B cell (primary cell): ENCODE measurements at regions not wholly inside any gene's neighbourhood (a gene's known extent, or its start where the extent isn't known, plus 50 kb on each side); places are given as distances from the start of the nearest gene placed in this dataset.

Source experiments
- ATAC-seq: fragments of 200-7000 bp; cut with Tn5 transposase; one replicate; pipeline ENCODE4 v1.10.0; 2021; ENCODE audit warnings: low read depth, mild to moderate bottlenecking, moderate number of reproducible peaks, moderate library complexity
- CTCF ChIA-PET: fragments of 350-600 bp; sonication (Branson Sonifier 250); formaldehyde crosslinking; loops from one replicate; lab custom pipeline; 2021; ENCODE audit warnings: antibody characterized with exemption, inconsistent platforms; lab: Charles Lee
- POLR2A ChIA-PET: fragments of 350-600 bp; sonication (Branson Sonifier 250); formaldehyde crosslinking; loops from one replicate; lab custom pipeline; 2021; ENCODE audit warnings: antibody characterized with exemption; lab: Charles Lee
- DNase-seq: peaks from one replicate; pipeline ENCODE4 v3.0.0; 2013
- H2AFZ ChIP-seq: 2 replicates; pipeline ENCODE4 v1.6.1; 2012; ENCODE audit warnings: mild to moderate bottlenecking, low read depth, low read length; ENCODE audit not compliant: insufficient read depth, poor library complexity, severe bottlenecking
- H3K27ac ChIP-seq, 2 donors: 1 replicate in 1 of 2; 2 replicates in 1 of 2; pipeline ENCODE4 v1.5.1; 2012 to 2013; ENCODE audit warnings: low read length in 2 of 2, mild to moderate bottlenecking in 2 of 2, moderate library complexity in 1 of 2
- H3K27me3 ChIP-seq, 4 experiments: fragments of 200-600 bp in 1 of 4; sonication (generic) in 1 of 4; replicated peaks in 1 of 4; 1 replicate in 2 of 4; 2 replicates in 2 of 4; pipeline versions ENCODE4 v1.6.1 to v1.7.0; 2013 to 2016; ENCODE audit warnings: low read length in 3 of 4, mild to moderate bottlenecking in 2 of 4, mixed read lengths in 1 of 4, moderate library complexity in 1 of 4; ENCODE audit not compliant: insufficient read depth in 4 of 4, control insufficient read depth in 3 of 4; ENCODE audit errors: control extremely low read depth in 1 of 4
- H3K36me3 ChIP-seq, 2 experiments: replicated peaks in 1 of 2; 1 replicate in 1 of 2; 2 replicates in 1 of 2; pipeline versions ENCODE4 v1.6.1 to v1.7.1; 2013; ENCODE audit warnings: low read length in 1 of 2; ENCODE audit not compliant: insufficient read depth in 2 of 2, control insufficient read depth in 1 of 2; ENCODE audit errors: control extremely low read depth in 1 of 2, extremely low read depth in 1 of 2
- H3K4me1 ChIP-seq, 2 donors: fragments of 200-600 bp in 1 of 2; sonication (generic) in 1 of 2; 1 replicate in 1 of 2; 2 replicates in 1 of 2; pipeline versions ENCODE4 v1.5.1 to v1.6.1; 2013 to 2017; ENCODE audit warnings: low read length in 2 of 2; ENCODE audit not compliant: control insufficient read depth in 2 of 2, insufficient read depth in 2 of 2
- H3K4me2 ChIP-seq: replicated peaks from 2 replicates; pipeline ENCODE3; 2012; ENCODE audit warnings: mild to moderate bottlenecking, low read depth, low read length; ENCODE audit not compliant: poor library complexity, severe bottlenecking
- H3K4me3 ChIP-seq, 5 experiments: fragments of 200-600 bp in 1 of 5; sonication (generic) in 1 of 5; 1 replicate in 3 of 5; 2 replicates in 2 of 5; pipeline versions ENCODE4 v1.5.1 to v1.7.0; 2011 to 2016; ENCODE audit warnings: low read length in 4 of 5, mild to moderate bottlenecking in 4 of 5, low read depth in 2 of 5, control low read depth in 1 of 5, moderate library complexity in 1 of 5; ENCODE audit not compliant: insufficient read depth in 1 of 5; ENCODE audit errors: control extremely low read depth in 1 of 5, extremely low read depth in 1 of 5
- H3K79me2 ChIP-seq: fragments of 200-600 bp; sonication (generic); one replicate; pipeline ENCODE4 v1.6.0; 2016; ENCODE audit warnings: low read length; ENCODE audit not compliant: control insufficient read depth, insufficient read depth
- H3K9ac ChIP-seq: fragments of 200-600 bp; sonication (generic); 2 replicates; pipeline ENCODE4 v1.6.1; 2017; ENCODE audit warnings: mild to moderate bottlenecking, low read length, moderate library complexity
- H3K9me3 ChIP-seq, 3 donors: one replicate each; pipeline versions ENCODE4 v1.6.1 to v1.7.1; 2013; ENCODE audit warnings: low read length in 2 of 3; ENCODE audit not compliant: control insufficient read depth in 2 of 3, insufficient read depth in 1 of 3; ENCODE audit errors: control extremely low read depth in 1 of 3
- H4K20me1 ChIP-seq: 2 replicates; pipeline ENCODE4 v1.6.0; 2012; ENCODE audit warnings: mild to moderate bottlenecking, low read length; ENCODE audit not compliant: insufficient read depth, control insufficient read depth, poor library complexity, severe bottlenecking
- H3K27ac Mint-ChIP-seq: one replicate; pipeline ENCODE4 v1.8.0; 2021; ENCODE audit warnings: mixed read lengths
- H3K27me3 Mint-ChIP-seq: one replicate; pipeline ENCODE4 v1.8.0; 2021; ENCODE audit warnings: mixed read lengths
- H3K4me1 Mint-ChIP-seq: one replicate; pipeline ENCODE4 v1.8.0; 2021; ENCODE audit warnings: mixed read lengths
- H3K4me3 Mint-ChIP-seq: one replicate; pipeline ENCODE4 v1.8.0; 2021; ENCODE audit warnings: mixed read lengths
- H3K9me3 Mint-ChIP-seq: one replicate; pipeline ENCODE4 v1.8.0; 2022; ENCODE audit warnings: mixed read lengths; ENCODE audit not compliant: insufficient read depth
- EZH2 ChIP-seq: IDR thresholded peaks from 2 replicates; pipeline ENCODE4 v1.6.1; 2012; ENCODE audit warnings: borderline replicate concordance, low read depth, mild to moderate bottlenecking, moderate library complexity, low read length; ENCODE audit not compliant: insufficient read depth, poor library complexity, severe bottlenecking
- WGBS: methylation state at CpG from one replicate; pipeline ENCODE4 v1.1.5; 2013; ENCODE audit warnings: missing lambda C conversion rate; ENCODE audit not compliant: insufficient coverage; 5-methylcytosine and 5-hydroxymethylcytosine counted together
- intact Hi-C: fragments of 100-400 bp; cut with micrococcal nuclease; formaldehyde crosslinking; loops from one replicate; pipeline ENCODE4 v1.10.0; 2022
- TF ChIP-seq, protein P1 (sequence below): fragments of 200-600 bp; IDR thresholded peaks from one replicate; pipeline ENCODE4 v1.8.0; 2022; ENCODE audit warnings: antibody characterized with exemption, mild to moderate bottlenecking

DNA sequence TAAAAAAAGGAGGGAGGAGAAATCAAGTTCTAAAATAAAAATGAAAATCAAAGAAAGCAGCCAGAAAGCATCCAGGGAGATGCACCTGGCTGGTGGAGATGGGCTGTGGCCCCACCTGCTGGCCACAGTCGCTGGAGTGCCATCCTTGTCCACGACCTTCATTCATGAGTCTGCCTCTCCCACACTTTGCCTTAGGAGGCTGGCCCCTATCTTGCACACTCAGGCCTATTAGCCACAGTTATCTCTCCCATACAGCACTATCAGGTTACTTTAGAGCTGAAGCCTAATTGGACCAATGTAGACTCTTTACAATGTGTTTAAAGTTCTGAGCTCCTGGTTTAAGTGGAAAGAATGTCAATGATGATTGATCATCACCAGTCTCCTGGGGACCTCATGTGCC, 392.0 kb upstream of the RORA start:
- CTCF ChIA-PET: no interaction called here
- Histone ChIP-seq H3K27ac (no peak overlapping the region), H3K9me3 (no peaks in the 10 kb centered on the region), H3K4me3 (no peak overlapping the region), H3K36me3 (no peaks in the 10 kb centered on the region), H3K79me2 (no peaks in the 10 kb centered on the region), H2AFZ (no peak overlapping the region), H3K4me1 (no peaks in the 10 kb centered on the region), H4K20me1 (no peaks in the 10 kb centered on the region), H3K27me3 (no peaks in the 10 kb centered on the region), H3K9ac (no peak overlapping the region), H3K4me2 (no peak overlapping the region)
- H3K4me1 Mint-ChIP-seq: no peaks in the 10 kb centered on the region
- peaks cover 13% of the 10 kb centered on the region for H3K9me3 Mint-ChIP-seq
- no peak overlapping the region for H3K4me3 Mint-ChIP-seq
- no peak overlapping the region for H3K27ac Mint-ChIP-seq
- intact Hi-C loops: no loop called here
- no peaks in the 10 kb centered on the region for H3K27me3 Mint-ChIP-seq
- POLR2A ChIA-PET: no interaction called here
- TF ChIP-seq, protein P1, sequence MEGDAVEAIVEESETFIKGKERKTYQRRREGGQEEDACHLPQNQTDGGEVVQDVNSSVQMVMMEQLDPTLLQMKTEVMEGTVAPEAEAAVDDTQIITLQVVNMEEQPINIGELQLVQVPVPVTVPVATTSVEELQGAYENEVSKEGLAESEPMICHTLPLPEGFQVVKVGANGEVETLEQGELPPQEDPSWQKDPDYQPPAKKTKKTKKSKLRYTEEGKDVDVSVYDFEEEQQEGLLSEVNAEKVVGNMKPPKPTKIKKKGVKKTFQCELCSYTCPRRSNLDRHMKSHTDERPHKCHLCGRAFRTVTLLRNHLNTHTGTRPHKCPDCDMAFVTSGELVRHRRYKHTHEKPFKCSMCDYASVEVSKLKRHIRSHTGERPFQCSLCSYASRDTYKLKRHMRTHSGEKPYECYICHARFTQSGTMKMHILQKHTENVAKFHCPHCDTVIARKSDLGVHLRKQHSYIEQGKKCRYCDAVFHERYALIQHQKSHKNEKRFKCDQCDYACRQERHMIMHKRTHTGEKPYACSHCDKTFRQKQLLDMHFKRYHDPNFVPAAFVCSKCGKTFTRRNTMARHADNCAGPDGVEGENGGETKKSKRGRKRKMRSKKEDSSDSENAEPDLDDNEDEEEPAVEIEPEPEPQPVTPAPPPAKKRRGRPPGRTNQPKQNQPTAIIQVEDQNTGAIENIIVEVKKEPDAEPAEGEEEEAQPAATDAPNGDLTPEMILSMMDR: no peak
- TF ChIP-seq EZH2: no peak
- 6% methylated on average over 2 of the region's 2 CpGs for WGBS
- DNase-seq: no peak
- no peak for ATAC-seq

DNA sequence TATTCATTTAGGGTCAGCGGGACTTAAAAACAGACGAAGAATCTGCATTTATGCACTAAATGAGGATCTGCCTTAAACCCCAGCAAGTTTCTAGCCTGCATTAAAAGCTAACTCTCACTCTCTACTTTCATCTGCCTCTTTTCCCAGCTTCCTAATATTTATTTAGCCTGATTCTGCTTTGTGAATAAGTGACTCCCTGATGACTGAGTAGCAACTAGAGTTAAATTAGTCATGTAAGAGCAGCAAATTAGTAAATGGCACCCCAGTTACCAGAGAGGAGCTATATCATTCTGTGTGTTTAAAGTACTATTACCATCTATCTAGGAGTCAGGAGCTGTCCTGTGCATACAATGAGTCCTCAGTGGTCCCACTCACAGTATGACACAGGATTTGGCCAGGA, 391.0 kb upstream of the RORA start:
- H3K9ac ChIP-seq: no peak overlapping the region
- no peaks in the 10 kb centered on the region for H3K4me1 Mint-ChIP-seq
- POLR2A ChIA-PET: no interaction called here
- no peaks in the 10 kb centered on the region for H3K79me2 ChIP-seq
- no CpG with 5 or more reads among the region's 2 CpGs for WGBS
- no peaks in the 10 kb centered on the region for H3K4me1 ChIP-seq
- TF ChIP-seq EZH2: no peak
- TF ChIP-seq, protein P1: no peak
- H2AFZ ChIP-seq: no peak overlapping the region
- H3K4me3 ChIP-seq: no peak overlapping the region
- no peak overlapping the region for H3K4me3 Mint-ChIP-seq
- no peak for DNase-seq
- H3K27me3 Mint-ChIP-seq: peaks cover 3% of the 10 kb centered on the region
- H3K9me3 ChIP-seq: peaks cover 0 to under 1% (median 0%) of the 10 kb centered on the region in 3 donors
- ATAC-seq: no peak
- H3K4me2 ChIP-seq: no peak overlapping the region
- intact Hi-C loops: no loop called here
- CTCF ChIA-PET: interaction anchor here (1.3 kb wide), 1 partner anchor 17 kb away, joined by 3 read pairs; no protein-coding TSS in a partner anchor
- H3K27ac Mint-ChIP-seq: no peak overlapping the region
- no peaks in the 10 kb centered on the region for H3K27me3 ChIP-seq
- no peak overlapping the region for H3K27ac ChIP-seq
- peaks cover 13% of the 10 kb centered on the region for H3K9me3 Mint-ChIP-seq
- no peaks in the 10 kb centered on the region for H4K20me1 ChIP-seq
- H3K36me3 ChIP-seq: no peaks in the 10 kb centered on the region
